ENCODE measurements at regions not wholly inside any gene's neighbourhood (a gene's known extent, or its start where the extent isn't known, plus 50 kb on each side); places are given as distances from the start of the nearest gene placed in this dataset.
"Not testable (repeated sequence)": the region's sequence is repeated elsewhere in the genome, so short reads cannot be mapped to it uniquely, and the experiment has no call there.

- DNase-seq: peak; percentile 3
These were observed 96.0 kb downstream of the TMEM17 start for GRCh38 chr2:62410015-62410453.

GRCh38 chr2:62409442-62409841 is 96.6 kb downstream of the TMEM17 start:
- DNase-seq: no peak

- no peak for DNase-seq
These were observed 97.7 kb downstream of the TMEM17 start for GRCh38 chr2:62408241-62408677.

- no peak for DNase-seq
These were observed 98.2 kb downstream of the TMEM17 start for GRCh38 chr2:62407838-62408237.

- DNase-seq: no peak
These were observed 98.6 kb downstream of the TMEM17 start for GRCh38 chr2:62407401-62407800.

GRCh38 chr2:62406573-62407043 is 99.4 kb downstream of the TMEM17 start:
- DNase-seq: no peak

GRCh38 chr2:62404913-62405312 is 101.1 kb downstream of the TMEM17 start:
- no peak for DNase-seq

GRCh38 chr2:62402156-62402555 is 103.8 kb downstream of the TMEM17 start:
- no peak for DNase-seq

GRCh38 chr2:62398356-62398755 is 107.6 kb downstream of the TMEM17 start:
- DNase-seq: no peak

- no peak for DNase-seq
These were observed 109.1 kb downstream of the TMEM17 start for GRCh38 chr2:62396880-62397279.

GRCh38 chr2:62393293-62393692 is 112.7 kb downstream of the TMEM17 start:
- DNase-seq: no peak

GRCh38 chr2:62391696-62392095 is 114.3 kb downstream of the TMEM17 start:
- DNase-seq: no peak

GRCh38 chr2:62386378-62386777 is 119.6 kb downstream of the TMEM17 start:
- not testable (repeated sequence) for DNase-seq

- DNase-seq: no peak
These were observed 122.1 kb downstream of the TMEM17 start for GRCh38 chr2:62383846-62384245.

GRCh38 chr2:62382757-62383156 is 123.2 kb downstream of the TMEM17 start:
- DNase-seq: no peak

- DNase-seq: no peak
These were observed 123.9 kb downstream of the TMEM17 start for GRCh38 chr2:62382122-62382521.

- no peak for DNase-seq
These were observed 124.3 kb downstream of the TMEM17 start for GRCh38 chr2:62381656-62382055.

- DNase-seq: no peak
These were observed 126.4 kb downstream of the TMEM17 start for GRCh38 chr2:62379566-62379965.

GRCh38 chr2:62375113-62375420 is 130.9 kb downstream of the TMEM17 start:
- no peak for DNase-seq

- DNase-seq: no peak
These were observed 131.5 kb downstream of the TMEM17 start for GRCh38 chr2:62374301-62375112.

GRCh38 chr2:62372824-62373223 is 133.2 kb downstream of the TMEM17 start:
- DNase-seq: no peak

GRCh38 chr2:62370321-62371250 is 135.4 kb downstream of the TMEM17 start:
- DNase-seq: no peak

GRCh38 chr2:62369541-62370202 is 136.3 kb downstream of the TMEM17 start:
- DNase-seq: no peak

Data from CD4-positive, alpha-beta T cell treated with Interleukin-17A for 1 hour (primary cell).